Esophagus squamous epithelium (tissue), 4 donors: ENCODE measurements at regions not wholly inside any gene's neighbourhood (a gene's known extent, or its start where the extent isn't known, plus 50 kb on each side); places are given as distances from the start of the nearest gene placed in this dataset.

ENCODE experiments used
- CTCF ChIP-seq, 6 experiments: fragments of 450-650 bp in 4 of 6; fragments of 200-600 bp in 2 of 6; sonication (generic) in 2 of 6; IDR thresholded peaks; one replicate each; pipeline ENCODE4 v1.5.1; 2016 to 2019; ENCODE audit warnings: antibody characterized with exemption in 6 of 6, mild to moderate bottlenecking in 4 of 6, moderate library complexity in 4 of 6
- POLR2A ChIP-seq, 4 donors: fragments of 450-650 bp; IDR thresholded peaks; one replicate each; pipeline ENCODE4 v1.6.1; 2017; ENCODE audit warnings: antibody characterized with exemption in 4 of 4, mild to moderate bottlenecking in 4 of 4, moderate library complexity in 3 of 4

GRCh38 chr2:226669905-226670304, 129.7 kb downstream of the IRS1 start:
- no peak for TF ChIP-seq POLR2A (IDR thresholded peaks at IDR 0.05)
- TF ChIP-seq CTCF (IDR thresholded peaks at IDR 0.05), result no peak
